ENCODE measurements at regions not wholly inside any gene's neighbourhood (a gene's known extent, or its start where the extent isn't known, plus 50 kb on each side); places are given as distances from the start of the nearest gene placed in this dataset.

DNA sequence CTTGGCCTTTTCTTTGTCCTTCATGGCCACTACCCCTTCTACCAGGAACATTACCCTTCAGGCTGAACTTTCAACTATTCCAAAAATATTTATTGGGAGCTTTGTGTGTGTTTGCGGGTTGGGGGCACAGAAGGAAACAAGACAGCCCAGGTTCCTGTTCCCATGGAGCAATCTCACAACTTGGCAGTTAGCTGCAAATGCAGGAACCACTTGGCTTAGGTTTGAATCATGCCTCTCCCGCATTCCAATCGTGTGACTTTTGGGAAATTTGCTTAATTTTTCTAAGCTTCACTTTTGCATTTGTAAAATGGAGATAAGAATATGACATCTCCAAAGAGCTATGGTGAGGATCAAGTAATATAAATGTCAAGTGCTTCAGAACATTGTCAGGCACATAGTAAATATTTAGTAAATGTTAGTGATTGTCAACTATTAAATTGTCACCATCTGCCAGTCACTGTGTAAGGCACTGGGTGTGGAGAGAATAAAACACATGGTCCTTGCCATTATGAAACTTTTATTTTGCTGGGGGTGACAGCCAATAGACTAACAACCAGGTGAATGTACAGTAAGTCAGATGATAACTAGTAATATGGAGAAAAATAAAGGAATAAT lies 277.1 kb downstream of the SNX13 start:
- TF ChIP-seq, protein P1, sequence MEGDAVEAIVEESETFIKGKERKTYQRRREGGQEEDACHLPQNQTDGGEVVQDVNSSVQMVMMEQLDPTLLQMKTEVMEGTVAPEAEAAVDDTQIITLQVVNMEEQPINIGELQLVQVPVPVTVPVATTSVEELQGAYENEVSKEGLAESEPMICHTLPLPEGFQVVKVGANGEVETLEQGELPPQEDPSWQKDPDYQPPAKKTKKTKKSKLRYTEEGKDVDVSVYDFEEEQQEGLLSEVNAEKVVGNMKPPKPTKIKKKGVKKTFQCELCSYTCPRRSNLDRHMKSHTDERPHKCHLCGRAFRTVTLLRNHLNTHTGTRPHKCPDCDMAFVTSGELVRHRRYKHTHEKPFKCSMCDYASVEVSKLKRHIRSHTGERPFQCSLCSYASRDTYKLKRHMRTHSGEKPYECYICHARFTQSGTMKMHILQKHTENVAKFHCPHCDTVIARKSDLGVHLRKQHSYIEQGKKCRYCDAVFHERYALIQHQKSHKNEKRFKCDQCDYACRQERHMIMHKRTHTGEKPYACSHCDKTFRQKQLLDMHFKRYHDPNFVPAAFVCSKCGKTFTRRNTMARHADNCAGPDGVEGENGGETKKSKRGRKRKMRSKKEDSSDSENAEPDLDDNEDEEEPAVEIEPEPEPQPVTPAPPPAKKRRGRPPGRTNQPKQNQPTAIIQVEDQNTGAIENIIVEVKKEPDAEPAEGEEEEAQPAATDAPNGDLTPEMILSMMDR (conservative IDR thresholded peaks at IDR 0.05; ENCODE audit: low read length) = no peak
- no peak for TF ChIP-seq EZH2phosphoT487 (IDR thresholded peaks at IDR 0.05; ENCODE audit: borderline replicate concordance)

Measured in Loucy (cell line).